ENCODE measurements at regions not wholly inside any gene's neighbourhood (a gene's known extent, or its start where the extent isn't known, plus 50 kb on each side); places are given as distances from the start of the nearest gene placed in this dataset.
"Not testable (repeated sequence)": the region's sequence is repeated elsewhere in the genome, so short reads cannot be mapped to it uniquely, and the experiment has no call there.

DNA sequence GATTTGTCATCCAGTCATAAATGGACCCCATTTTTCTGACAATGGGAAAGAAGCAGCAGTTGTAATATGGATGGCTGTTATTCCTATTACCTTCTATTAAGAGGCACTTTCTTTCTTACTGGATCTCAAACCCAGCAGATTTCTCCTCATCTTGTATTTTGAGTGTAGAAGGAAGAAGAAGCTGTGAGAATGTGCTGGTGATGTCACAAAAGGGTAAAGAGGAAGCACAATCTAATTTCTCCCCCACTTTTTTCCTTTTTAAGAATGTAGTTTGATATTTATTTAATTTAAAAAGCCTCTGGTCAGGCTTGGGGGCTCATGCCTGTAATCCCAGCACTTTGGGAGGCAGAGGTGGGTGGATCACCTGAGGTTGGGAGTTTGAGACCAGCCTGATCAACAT, 100.0 kb upstream of the JARID2 start:
- no peak for DNase-seq (ENCODE audit: low spot score)
- in situ Hi-C loops (cut with HindIII; ENCODE audit: low sequenced_read_pairs), result no loop called here

DNA sequence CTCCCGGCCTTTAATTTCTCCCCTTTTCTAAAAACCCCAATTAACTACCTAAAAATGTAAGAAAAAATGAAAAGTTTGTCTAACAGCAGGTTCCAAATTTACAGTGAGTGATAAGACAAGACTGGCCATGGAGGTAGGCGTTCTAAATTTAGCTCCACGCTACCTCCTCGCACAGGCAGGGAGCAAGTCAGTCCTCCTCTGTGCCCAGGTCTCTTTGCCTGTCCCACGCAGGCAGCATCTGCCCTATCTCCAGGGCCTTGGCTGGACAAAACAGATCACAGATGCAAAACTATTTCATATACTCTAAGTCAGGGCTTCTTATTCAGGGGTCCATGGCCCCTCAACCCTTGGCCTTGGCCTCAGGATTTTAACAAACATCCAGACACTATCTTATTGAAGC, 98.0 kb upstream of the JARID2 start:
- peak; percentile 80 for DNase-seq (ENCODE audit: low spot score)
- in situ Hi-C loops (cut with HindIII; ENCODE audit: low sequenced_read_pairs), result no loop called here

DNA sequence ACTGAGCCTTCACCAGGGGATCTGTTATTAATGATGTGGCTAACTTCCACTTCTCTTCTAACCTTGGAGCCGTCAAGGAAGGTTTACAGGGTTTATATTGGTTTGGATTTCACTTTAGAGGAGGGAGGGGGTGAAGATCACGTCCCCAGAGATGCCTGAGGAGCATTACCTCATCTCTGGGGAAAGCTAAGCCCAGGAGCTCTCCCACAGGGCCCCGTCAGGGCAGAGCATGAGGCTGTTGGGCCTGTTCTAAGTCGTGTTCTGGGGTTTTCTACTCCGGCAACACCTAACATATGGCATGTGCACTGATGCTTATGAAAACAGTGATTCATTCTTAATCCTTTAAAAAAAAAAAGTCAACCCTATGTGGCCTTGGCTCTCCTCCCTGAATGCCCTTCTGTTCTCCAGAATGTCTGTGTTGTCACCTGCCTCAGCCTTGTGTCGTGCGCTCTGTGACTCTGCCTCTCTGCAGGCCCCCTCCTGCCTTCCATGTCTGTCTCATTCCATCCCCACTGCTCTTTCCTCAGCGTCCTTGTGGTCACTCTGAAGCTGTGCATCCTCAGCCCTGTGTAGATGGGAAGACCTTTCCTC, 97.4 kb upstream of the JARID2 start:
- in situ Hi-C loops (cut with HindIII; ENCODE audit: low sequenced_read_pairs), result no loop called here
- peak; percentile 99 for DNase-seq (ENCODE audit: low spot score)

DNA sequence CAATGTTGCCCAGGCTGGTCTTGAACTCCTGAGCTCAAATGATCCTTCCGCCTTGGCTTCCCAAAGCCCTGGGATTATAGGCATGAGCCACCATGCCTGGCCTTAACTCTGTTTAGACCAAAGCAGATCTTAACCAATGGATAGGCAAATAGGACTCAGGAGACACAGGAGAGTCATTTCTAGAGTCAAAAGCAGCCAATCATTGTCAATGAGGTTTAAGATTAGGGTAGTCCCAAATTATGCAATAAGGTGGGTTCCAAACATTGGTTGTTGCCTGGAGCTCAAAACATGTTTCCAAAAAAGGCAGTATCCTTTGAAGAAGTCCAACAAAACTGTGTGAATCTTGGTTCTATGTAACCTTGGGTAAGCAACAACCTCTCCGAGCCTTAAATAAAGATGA, 95.7 kb upstream of the JARID2 start:
- in situ Hi-C loops (cut with HindIII; ENCODE audit: low sequenced_read_pairs), result no loop called here
- DNase-seq (ENCODE audit: low spot score), result no peak

DNA sequence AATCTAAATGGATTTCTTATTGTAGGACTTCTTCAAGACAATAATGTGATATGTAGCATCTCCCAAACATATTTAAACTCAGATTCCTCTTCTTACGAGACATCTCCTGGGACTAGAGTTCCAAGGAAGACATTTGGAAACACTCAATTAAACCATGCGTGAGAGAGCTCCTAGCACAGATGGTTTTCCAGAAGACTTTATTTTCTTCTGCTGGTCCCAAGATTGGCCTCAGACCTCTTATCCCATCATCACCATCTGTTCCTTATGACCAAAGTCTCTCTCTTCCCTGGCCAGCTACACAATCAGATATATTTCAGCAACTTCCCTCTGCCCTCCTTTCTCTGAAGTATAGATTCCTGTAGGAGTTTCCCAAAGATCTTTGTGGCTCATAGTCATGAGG, 93.2 kb upstream of the JARID2 start:
- peak; percentile 51 for DNase-seq (ENCODE audit: low spot score)
- in situ Hi-C loops (cut with HindIII; ENCODE audit: low sequenced_read_pairs), result no loop called here

DNA sequence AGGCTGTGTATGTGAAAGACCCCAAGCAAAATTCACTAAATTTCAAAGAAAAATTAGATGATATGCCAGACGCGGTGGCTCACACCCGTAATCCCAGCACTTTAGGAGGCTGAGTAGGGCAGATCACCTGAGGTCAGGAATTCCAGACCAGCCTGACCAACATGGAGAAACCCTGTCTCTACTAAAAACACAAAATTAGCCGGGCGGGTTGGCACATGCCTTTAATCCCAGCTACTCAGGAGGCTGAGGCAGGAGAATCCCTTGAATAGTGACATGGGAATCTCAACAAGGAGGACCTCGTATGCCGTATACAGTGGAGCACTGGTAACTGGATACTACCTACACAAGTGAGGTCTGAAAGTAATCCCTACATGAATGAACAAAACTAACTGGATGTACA, 92.7 kb upstream of the JARID2 start:
- in situ Hi-C loops (cut with HindIII; ENCODE audit: low sequenced_read_pairs), result no loop called here
- no peak for DNase-seq (ENCODE audit: low spot score)

DNA sequence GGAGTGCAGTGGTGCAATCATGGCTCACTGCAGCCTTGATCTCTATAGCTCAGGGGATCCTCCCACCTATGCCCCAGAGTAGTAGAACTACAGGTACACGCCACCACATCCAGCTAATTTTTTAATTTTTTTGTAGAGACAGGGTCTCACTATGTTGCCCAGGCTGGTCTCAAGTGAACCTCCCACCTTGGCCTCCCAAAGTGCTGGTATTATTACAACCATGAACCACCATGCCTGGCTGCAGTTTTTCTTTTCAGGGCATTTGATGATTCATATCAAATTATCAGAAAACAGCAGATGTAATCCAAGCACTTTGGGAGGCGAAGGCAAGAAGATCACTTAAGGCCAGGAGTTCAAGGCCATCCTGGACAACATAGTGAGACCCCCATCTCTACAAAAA, 88.4 kb upstream of the JARID2 start:
- no peak for DNase-seq (ENCODE audit: low spot score)
- in situ Hi-C loops (cut with HindIII; ENCODE audit: low sequenced_read_pairs), result no loop called here

DNA sequence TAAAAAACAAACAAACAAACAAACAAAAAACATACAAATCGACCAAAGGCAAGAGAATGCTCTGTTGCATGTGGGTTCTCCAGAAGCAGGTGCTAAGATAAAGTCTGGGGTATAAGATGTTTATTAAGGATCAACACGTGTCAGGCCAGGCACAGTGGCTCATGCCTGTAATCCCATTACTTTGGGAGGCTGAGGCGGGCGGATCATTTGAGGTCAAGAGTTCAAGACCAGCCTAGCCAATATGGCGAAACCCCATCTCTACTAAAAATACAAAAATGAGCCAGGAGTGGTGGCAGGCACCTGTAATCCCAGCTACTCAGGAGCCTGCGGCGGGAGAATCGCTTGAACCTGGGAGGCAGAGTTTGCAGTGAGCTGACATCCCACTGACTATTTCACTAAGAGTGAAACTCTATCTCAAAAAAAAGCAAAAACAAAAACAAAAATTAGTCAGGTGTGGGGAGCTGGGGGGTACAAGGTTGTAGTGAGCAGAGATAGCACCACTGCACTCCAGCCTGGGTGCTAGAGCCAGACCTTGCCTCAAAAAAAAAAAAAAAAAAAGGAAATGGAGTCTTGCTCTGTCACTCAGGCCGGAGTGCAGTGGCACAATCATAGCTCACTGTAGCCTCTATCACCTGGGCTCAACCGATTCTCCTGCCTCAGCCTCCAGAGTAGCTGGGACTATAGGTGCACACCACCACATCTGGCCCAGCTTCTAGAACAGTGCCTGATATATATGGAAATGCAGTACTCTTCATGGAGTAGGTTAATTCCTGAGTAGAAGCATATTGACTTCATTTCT, 86.8 kb upstream of the JARID2 start:
- no peak for DNase-seq (ENCODE audit: low spot score)
- in situ Hi-C loops (cut with HindIII; ENCODE audit: low sequenced_read_pairs), result no loop called here

DNA sequence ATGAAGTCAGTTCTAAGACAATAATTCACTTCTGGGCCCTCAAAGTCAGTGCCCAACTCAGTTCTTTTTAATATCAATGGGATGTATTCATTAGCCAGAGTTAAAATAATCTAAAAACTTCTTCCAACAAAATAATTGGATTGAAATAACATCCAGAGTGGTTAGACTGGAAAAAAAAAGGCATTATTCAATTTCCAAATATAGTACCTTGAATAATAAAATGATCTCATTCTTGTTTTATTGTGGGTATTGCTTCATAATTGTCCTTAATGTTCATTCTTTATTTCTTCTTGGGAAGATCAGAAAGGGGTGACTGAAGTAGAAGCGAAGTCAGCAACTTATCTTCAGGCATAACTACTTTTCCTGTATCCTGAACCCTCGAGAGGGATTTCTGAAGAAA, 85.1 kb upstream of the JARID2 start:
- in situ Hi-C loops (cut with HindIII; ENCODE audit: low sequenced_read_pairs), result no loop called here
- DNase-seq (ENCODE audit: low spot score), result no peak

DNA sequence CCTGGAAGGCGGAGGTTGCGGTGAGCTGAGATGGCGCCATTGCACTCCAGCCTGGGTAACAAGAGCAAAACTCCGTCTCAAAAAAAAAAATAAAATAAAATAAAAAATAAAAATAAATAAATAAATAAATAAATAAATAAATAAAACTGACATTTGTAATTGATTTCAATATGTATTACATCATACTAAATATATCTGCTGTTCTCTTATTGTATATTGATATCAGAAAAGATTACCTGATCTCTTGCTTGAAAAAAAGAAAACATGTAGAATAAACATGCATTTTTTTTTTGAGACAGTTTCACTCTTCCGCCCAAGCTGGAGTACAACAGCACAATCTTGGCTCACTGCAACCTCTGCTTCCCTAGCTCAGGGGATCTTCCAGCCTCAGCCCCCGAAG, 81.0 kb upstream of the JARID2 start:
- DNase-seq (ENCODE audit: low spot score); in situ Hi-C loops (cut with HindIII; ENCODE audit: low sequenced_read_pairs): not testable (repeated sequence)

DNA sequence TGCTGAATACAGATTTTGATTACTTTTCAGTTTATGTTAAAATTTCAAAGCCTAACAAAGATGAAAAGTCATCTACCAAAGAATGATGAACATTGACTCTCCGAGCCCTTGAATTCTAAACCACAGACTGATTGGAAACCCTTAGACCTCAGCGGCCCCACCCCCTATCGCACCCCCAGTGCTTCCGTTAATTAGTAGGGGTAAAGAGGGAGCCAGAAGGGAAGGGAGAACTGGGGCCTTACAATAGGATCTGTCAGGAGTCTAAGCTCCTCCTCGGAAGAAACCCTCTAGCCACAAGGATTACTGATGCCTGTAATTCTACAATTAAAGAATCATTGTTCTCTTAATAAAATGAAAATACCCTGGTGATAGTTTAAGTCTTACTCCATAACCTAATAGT, 79.7 kb upstream of the JARID2 start:
- DNase-seq (ENCODE audit: low spot score), result no peak
- in situ Hi-C loops (cut with HindIII; ENCODE audit: low sequenced_read_pairs), result no loop called here

DNA sequence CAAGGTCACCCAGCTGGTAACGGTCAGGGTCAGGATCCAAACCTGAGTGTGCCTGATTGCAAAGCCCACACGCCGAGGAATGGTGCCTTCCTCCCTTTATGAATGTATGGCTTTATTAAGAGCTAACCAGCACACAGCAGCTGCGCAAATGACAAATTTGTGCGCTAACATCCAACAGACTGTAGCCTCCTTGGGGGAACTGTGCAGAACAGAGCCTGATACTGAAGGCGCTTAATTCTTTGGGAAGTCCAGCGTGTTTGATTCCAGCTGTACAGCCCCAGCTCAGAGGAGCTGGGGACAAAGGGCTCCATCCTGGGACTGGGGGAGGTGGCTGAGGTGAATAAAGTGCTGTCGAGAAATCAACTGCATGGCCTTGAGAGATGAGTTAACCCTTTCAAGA, 75.7 kb upstream of the JARID2 start:
- no peak for DNase-seq (ENCODE audit: low spot score)
- in situ Hi-C loops (cut with HindIII; ENCODE audit: low sequenced_read_pairs), result no loop called here

DNA sequence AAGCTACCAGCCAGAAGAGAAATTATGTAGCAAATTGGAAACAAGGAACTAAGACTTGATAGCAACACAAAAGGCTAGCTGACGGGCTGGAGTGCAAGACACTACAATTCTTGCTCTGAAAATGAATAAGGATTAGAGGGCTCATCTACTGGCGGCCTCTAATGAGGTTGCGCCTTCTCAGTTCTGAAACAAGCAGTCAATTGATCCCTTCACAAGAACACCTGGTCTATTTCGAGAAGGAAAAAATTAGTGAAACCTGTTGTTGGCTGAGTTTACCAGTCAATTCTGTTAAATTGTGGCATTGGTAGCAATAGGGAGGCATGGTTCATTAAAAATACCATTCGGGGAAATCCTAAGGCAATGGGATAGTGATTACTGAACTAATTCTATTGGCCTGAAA, 74.8 kb upstream of the JARID2 start:
- in situ Hi-C loops (cut with HindIII; ENCODE audit: low sequenced_read_pairs), result no loop called here
- no peak for DNase-seq (ENCODE audit: low spot score)

DNA sequence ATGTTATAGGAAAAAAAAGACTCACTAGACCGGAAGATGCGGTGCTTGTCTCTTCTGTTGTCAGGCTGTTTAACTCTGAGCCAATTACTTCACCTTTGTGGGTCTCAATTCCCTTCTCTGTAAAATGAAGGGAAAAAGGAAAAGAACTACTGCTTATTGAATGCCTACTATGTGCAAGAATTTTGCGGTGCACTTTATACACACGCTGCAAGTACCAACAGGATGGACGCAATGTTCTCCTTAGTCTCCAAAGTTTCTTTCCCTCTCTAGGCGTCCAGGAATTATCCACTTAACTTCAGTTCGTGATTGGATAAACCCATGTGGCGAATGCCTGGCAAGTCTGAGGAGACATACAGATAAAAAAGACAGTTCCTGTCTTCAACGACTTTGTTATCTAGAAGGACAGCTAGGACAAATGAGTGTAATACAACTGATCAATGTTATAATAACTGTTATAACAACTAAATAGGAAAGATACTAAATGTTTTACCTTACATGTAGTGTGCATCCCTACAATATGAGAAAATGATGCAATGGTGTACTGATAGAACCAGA, 69.0 kb upstream of the JARID2 start:
- DNase-seq (ENCODE audit: low spot score), result no peak
- in situ Hi-C loops (cut with HindIII; ENCODE audit: low sequenced_read_pairs), result no loop called here

DNA sequence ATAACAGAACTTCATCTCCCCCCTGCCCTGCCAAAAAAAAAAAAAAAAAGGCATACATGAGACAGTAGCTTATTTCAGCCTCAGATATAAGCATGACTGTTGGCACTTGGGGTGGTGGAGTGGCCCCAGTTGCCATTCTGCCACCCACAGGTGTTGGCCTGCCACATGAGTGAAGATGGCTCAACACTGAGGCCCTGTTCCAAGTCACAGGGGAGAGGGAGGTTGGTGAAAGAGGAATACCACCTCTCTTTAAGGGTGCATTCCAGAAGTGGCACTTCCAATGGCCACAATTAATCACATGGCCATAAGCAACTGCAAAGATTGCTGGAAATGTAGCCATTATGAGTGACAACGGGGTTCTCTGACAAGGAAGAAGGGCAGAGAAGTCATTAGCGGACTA, 61.9 kb upstream of the JARID2 start:
- in situ Hi-C loops (cut with HindIII; ENCODE audit: low sequenced_read_pairs), result no loop called here
- DNase-seq (ENCODE audit: low spot score), result no peak

DNA sequence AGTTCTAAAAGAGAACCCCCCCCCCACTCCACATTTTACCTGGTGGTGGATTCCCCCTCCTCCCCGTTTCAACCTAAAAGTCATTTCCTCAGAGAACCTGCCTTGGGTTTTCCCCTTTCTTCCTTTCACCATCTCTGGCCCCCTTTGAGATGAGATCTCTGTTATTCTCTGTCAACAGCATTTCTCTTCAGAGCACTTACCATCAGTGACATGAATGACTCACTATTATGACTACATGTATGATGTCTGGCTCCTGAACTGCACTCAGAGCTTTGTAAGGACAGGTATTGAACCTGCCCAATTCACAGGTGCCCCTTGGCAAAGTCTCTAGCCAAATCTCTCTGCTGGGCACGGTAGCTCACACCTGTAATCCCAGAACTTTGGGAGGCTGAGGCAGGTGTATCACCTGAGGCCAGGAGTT, 61.4 kb upstream of the JARID2 start:
- in situ Hi-C loops (cut with HindIII; ENCODE audit: low sequenced_read_pairs), result no loop called here
- no peak for DNase-seq (ENCODE audit: low spot score)

DNA sequence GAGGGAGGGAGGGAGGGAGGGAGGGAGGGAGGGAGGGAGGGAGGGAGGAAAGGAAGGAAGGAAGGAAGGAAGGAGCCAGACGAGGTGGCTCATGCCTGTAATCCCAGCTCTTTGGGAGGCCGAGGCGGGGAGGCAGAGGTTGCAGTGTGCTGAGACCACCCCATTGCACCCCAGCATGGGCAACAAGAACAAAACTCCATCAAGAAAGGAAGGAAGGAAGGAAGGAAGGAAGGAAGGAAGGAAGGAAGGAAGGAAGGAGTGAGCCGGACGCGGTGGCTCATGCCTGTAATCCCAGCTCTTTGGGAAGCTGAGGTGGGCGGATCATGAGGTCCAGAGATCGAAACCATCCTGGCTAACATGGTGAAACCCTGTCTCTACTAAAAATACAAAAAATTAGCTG, 60.8 kb upstream of the JARID2 start:
- in situ Hi-C loops (cut with HindIII; ENCODE audit: low sequenced_read_pairs), result not testable (repeated sequence)

DNA sequence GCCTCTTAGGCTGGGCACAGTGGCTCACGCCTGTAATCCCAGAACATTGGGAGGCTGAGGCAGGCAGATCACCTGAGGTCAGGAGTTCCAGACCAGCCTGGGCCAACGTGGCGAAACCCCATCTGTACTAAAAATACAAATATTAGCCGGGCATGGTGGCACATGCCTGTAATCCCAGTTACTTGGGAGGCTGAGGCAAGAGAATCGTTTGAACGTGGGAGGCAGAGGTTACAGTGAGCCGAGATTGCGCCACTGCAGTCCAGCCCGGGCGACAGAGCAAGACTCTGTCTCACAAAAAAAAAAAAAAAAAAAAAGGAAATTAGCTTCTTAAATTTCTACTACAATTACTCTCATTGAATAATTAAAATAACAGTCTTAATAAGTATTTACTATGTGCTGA, 52.4 kb upstream of the JARID2 start:
- DNase-seq (ENCODE audit: low spot score); in situ Hi-C loops (cut with HindIII; ENCODE audit: low sequenced_read_pairs): not testable (repeated sequence)

More for the DNA sequence above, 60.8 kb upstream of the JARID2 start:
- DNase-seq (ENCODE audit: low spot score), result not testable (repeated sequence)

DNA sequence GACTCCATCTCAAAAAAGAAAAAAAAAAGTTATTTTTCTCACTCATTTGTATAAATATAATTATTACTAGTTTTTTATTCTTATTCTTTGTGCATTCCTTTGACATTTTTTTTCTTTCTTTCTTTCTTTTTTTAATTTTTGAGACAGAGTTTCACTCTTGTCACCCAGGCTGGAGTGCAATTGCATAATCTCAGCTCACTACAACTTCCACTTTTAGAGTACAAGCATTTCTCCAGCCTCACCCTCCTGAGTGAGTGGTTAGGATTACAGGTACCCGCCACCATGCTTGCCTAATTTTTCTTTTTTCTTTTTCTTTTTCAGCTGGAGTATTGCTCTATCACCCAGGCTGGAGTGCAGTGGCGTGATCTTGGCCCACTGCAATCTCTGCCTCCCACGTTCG, 51.4 kb upstream of the JARID2 start:
- in situ Hi-C loops (cut with HindIII; ENCODE audit: low sequenced_read_pairs), result no loop called here
- no peak for DNase-seq (ENCODE audit: low spot score)
